GM23338 (cell line): ENCODE measurements at regions not wholly inside any gene's neighbourhood (a gene's known extent, or its start where the extent isn't known, plus 50 kb on each side); places are given as distances from the start of the nearest gene placed in this dataset.

ENCODE experiments used
- ATAC-seq: fragments of 200-7000 bp; cut with Tn5 transposase; 3 replicates; pipeline ENCODE4 v1.9.1; 2020
- DNase-seq: peaks from one replicate; pipeline ENCODE4 v3.0.0-alpha.2; 2015; ENCODE audit warnings: low spot score
- H2AFZ ChIP-seq: fragments of 200-600 bp; sonication (generic); 2 replicates; pipeline ENCODE4 v1.8.0; 2016; ENCODE audit warnings: antibody characterized with exemption, mild to moderate bottlenecking, moderate library complexity
- H3F3A ChIP-seq: fragments of 200-600 bp; sonication (generic); replicated peaks from 2 replicates; pipeline ENCODE4 v1.8.0; 2017; ENCODE audit warnings: antibody characterized with exemption, mixed run types, low read depth
- H3K27ac ChIP-seq: fragments of 200-600 bp; sonication (generic); 2 replicates; pipeline ENCODE4 v1.6.1; 2016; ENCODE audit warnings: low read depth
- H3K27me3 ChIP-seq: fragments of 200-600 bp; sonication (generic); 2 replicates; pipeline ENCODE4 v1.8.0; 2016; ENCODE audit warnings: mild to moderate bottlenecking, mixed run types, moderate library complexity; ENCODE audit not compliant: insufficient read depth
- H3K36me3 ChIP-seq: fragments of 200-600 bp; sonication (generic); 2 replicates; pipeline ENCODE4 v1.8.0; 2016; ENCODE audit warnings: mild to moderate bottlenecking; ENCODE audit not compliant: insufficient read depth
- H3K4me1 ChIP-seq: fragments of 200-600 bp; sonication (generic); 2 replicates; pipeline ENCODE4 v1.8.0; 2016; ENCODE audit warnings: mild to moderate bottlenecking, moderate library complexity; ENCODE audit not compliant: insufficient read depth
- H3K4me2 ChIP-seq: fragments of 200-600 bp; sonication (generic); 2 replicates; pipeline ENCODE4 v1.7.1; 2017; ENCODE audit warnings: mixed run types
- H3K4me3 ChIP-seq: fragments of 200-600 bp; sonication (generic); 2 replicates; pipeline ENCODE4 v1.6.1; 2016; ENCODE audit warnings: mixed run types
- H3K79me2 ChIP-seq: fragments of 200-600 bp; sonication (generic); replicated peaks from 2 replicates; pipeline ENCODE4 v1.8.0; 2017; ENCODE audit warnings: mild to moderate bottlenecking; ENCODE audit not compliant: insufficient read depth
- H3K9me2 ChIP-seq: fragments of 200-600 bp; sonication (generic); 2 replicates; pipeline ENCODE4 v1.8.0; 2017; ENCODE audit not compliant: insufficient read depth
- H4K20me1 ChIP-seq: fragments of 200-600 bp; sonication (generic); replicated peaks from 2 replicates; pipeline ENCODE4 v1.8.0; 2017; ENCODE audit warnings: mild to moderate bottlenecking; ENCODE audit not compliant: insufficient read depth
- H3K27ac Mint-ChIP-seq: 2 replicates; pipeline ENCODE4 v1.8.0; 2020; ENCODE audit warnings: inconsistent platforms, mild to moderate bottlenecking, moderate library complexity, mixed read lengths
- H3K27me3 Mint-ChIP-seq: 3 replicates; pipeline ENCODE4 v1.8.0; 2022; ENCODE audit warnings: low read depth, mild to moderate bottlenecking, moderate library complexity, mixed read lengths, inconsistent platforms; ENCODE audit not compliant: insufficient read depth, poor library complexity
- H3K36me3 Mint-ChIP-seq: 3 replicates; pipeline ENCODE4 v1.8.0; 2021; ENCODE audit warnings: low read depth, mild to moderate bottlenecking, inconsistent platforms, moderate library complexity, mixed read lengths
- H3K4me1 Mint-ChIP-seq: 3 replicates; pipeline ENCODE4 v1.8.0; 2020; ENCODE audit warnings: mild to moderate bottlenecking, inconsistent platforms, mixed read lengths
- H3K4me3 Mint-ChIP-seq: 3 replicates; pipeline ENCODE4 v1.8.0; 2021; ENCODE audit warnings: moderate library complexity, mild to moderate bottlenecking, inconsistent platforms, mixed read lengths
- H3K9me3 Mint-ChIP-seq: 3 replicates; pipeline ENCODE4 v1.8.0; 2020; ENCODE audit warnings: moderate library complexity, mild to moderate bottlenecking, inconsistent platforms, mixed read lengths
- CTCF ChIP-seq, 2 experiments: fragments of 200-600 bp in 1 of 2; sonication (generic) in 1 of 2; conservative IDR thresholded peaks; 2 replicates each; pipeline versions ENCODE4 v1.5.1 to v1.6.1; 2016 to 2017; ENCODE audit warnings: antibody characterized with exemption in 2 of 2, low read depth in 2 of 2, mild to moderate bottlenecking in 2 of 2, moderate library complexity in 1 of 2
- NANOG ChIP-seq: IDR thresholded peaks from 2 replicates; pipeline ENCODE4 v1.6.1; 2016; ENCODE audit warnings: antibody characterized with exemption, borderline replicate concordance
- ZNF462 ChIP-seq: fragments of 250-450 bp; sonication (Bioruptor Pico); IDR thresholded peaks from 2 replicates; pipeline ENCODE4 v1.5.0; 2020; ENCODE audit warnings: mild to moderate bottlenecking, moderate library complexity

GRCh38 chr17:54537656-54538055 lies 363.0 kb upstream of the TOM1L1 start (continued):
- TF ChIP-seq ZNF462 (CRISPR knock-in tag), result no peak

GRCh38 chr17:54544249-54544648 lies 356.4 kb upstream of the TOM1L1 start:
- 0 out of 2 replicates have a peak, but pooled peaks cover 6% of the 10 kb centered on the region for H3K4me1 ChIP-seq
- H3K27ac ChIP-seq, result no peak overlapping the region
- Mint-ChIP-seq H3K4me3 (no peak overlapping the region), H3K36me3 (no peaks in the 10 kb centered on the region), H3K9me3 (no peaks in the 10 kb centered on the region), H3K27me3 (peaks cover 2% of the 10 kb centered on the region), H3K27ac (no peak overlapping the region), H3K4me1 (peaks cover 6% of the 10 kb centered on the region)
- no peaks in the 10 kb centered on the region for H3K36me3 ChIP-seq
- no peaks in the 10 kb centered on the region for H3F3A ChIP-seq
- no peak overlapping the region for H3K4me2 ChIP-seq
- no peaks in the 10 kb centered on the region for H3K27me3 ChIP-seq
- H3K79me2 ChIP-seq, result no peaks in the 10 kb centered on the region
- ATAC-seq, result peak; percentile 98
- H2AFZ ChIP-seq, result peak overlapping the region; percentile 77; the same call in 1 of the 2 replicates
- no peaks in the 10 kb centered on the region for H4K20me1 ChIP-seq
- H3K4me3 ChIP-seq, result no peak overlapping the region
- TF ChIP-seq CTCF (conservative IDR thresholded peaks at IDR 0.05; ENCODE audit: low read depth in 2 of 2) (peak; percentile 40 to 43), ZNF462 (CRISPR knock-in tag) (peak; percentile 65), NANOG (no peak)
- peak; percentile 65 for DNase-seq
- no peaks in the 10 kb centered on the region for H3K9me2 ChIP-seq
